ENCODE measurements at regions not wholly inside any gene's neighbourhood (a gene's known extent, or its start where the extent isn't known, plus 50 kb on each side); places are given as distances from the start of the nearest gene placed in this dataset.

DNA sequence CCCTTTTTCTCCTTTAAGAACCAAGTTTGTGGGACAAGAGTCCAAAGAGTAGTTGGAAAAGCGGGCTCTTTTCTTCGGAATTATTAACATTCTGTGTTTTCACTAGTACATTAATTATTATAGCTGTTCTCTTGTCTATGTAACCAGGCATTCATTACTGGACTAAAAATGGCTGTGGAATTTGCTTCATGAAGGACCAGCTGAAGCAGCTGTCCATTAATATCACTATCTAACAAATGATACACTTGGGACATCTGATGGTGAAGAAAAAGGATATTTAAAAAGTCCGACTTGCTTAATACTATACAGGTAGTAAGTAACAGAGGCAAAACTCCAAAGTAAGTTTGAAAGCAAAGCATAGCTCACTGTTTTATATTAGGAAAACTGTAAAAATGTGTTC is 728.9 kb upstream of the DPPA4 start:
- Mint-ChIP-seq H3K9me3 (peaks cover 1% of the 10 kb centered on the region), H3K27me3 (no peaks in the 10 kb centered on the region), H3K4me1 (no peaks in the 10 kb centered on the region), H3K27ac (ENCODE audit: low read depth) (no peak overlapping the region), H3K36me3 (ENCODE audit: insufficient read depth) (no peaks in the 10 kb centered on the region), H3K4me3 (no peak overlapping the region)
- DNase-seq (ENCODE audit: low spot score in 2 of 2) (no peak), ATAC-seq (replicated peaks; ENCODE audit: extremely low read depth, poor library complexity, severe bottlenecking) (no peak)

DNA sequence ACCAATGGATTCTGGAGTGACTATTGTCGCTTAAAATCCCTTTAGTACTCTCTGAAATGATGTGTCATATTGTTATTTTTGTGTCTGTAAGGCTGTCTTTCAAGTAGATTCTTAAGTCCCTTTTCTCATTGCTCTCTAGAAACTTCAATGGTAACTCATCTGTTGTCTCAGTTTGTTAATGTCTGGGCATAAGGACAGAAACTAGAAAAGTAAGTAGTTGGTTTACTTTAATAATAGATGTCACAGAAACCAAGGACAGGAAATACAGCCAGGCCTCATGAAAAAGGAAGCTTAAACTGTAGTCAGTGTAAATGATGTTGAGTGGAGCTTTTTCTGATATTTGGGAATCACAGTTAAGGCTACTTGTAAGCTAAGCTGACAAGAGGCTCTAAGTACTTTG is 730.2 kb upstream of the DPPA4 start:
- ATAC-seq (replicated peaks; ENCODE audit: extremely low read depth, poor library complexity, severe bottlenecking) (no peak), DNase-seq (ENCODE audit: low spot score in 2 of 2) (no peak)
- H3K27ac Mint-ChIP-seq (ENCODE audit: low read depth), result no peak overlapping the region
- no peaks in the 10 kb centered on the region for H3K36me3 Mint-ChIP-seq (ENCODE audit: insufficient read depth)
- H3K9me3 Mint-ChIP-seq, result peaks cover 7% of the 10 kb centered on the region
- no peaks in the 10 kb centered on the region for H3K4me1 Mint-ChIP-seq
- H3K27me3 Mint-ChIP-seq, result no peaks in the 10 kb centered on the region
- H3K4me3 Mint-ChIP-seq, result no peak overlapping the region

DNA sequence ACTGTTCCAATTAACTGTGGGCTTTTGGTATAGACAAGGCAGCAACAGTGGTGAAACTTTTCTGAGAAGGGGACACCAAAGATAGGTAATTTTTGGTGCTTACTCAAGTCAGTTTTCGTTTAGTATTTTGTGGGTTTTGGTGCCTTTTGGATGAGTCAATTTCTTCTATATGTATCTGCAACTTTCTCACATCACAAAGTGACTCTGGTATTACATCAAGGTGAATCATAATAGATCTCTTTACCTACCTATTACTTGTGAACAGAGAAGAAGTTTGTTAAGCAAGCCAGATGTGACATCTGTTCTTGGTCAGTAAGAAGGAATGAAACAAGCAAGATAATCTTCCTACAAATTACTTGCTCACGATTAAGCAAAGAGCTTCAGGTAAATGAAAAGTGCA is 732.4 kb upstream of the DPPA4 start:
- Mint-ChIP-seq H3K27me3 (no peaks in the 10 kb centered on the region), H3K27ac (ENCODE audit: low read depth) (no peak overlapping the region), H3K4me3 (no peak overlapping the region), H3K9me3 (peaks cover 7% of the 10 kb centered on the region), H3K36me3 (ENCODE audit: insufficient read depth) (no peaks in the 10 kb centered on the region), H3K4me1 (no peaks in the 10 kb centered on the region)
- DNase-seq (ENCODE audit: low spot score in 2 of 2), result no peak
- ATAC-seq (replicated peaks; ENCODE audit: extremely low read depth, poor library complexity, severe bottlenecking), result no peak

DNA sequence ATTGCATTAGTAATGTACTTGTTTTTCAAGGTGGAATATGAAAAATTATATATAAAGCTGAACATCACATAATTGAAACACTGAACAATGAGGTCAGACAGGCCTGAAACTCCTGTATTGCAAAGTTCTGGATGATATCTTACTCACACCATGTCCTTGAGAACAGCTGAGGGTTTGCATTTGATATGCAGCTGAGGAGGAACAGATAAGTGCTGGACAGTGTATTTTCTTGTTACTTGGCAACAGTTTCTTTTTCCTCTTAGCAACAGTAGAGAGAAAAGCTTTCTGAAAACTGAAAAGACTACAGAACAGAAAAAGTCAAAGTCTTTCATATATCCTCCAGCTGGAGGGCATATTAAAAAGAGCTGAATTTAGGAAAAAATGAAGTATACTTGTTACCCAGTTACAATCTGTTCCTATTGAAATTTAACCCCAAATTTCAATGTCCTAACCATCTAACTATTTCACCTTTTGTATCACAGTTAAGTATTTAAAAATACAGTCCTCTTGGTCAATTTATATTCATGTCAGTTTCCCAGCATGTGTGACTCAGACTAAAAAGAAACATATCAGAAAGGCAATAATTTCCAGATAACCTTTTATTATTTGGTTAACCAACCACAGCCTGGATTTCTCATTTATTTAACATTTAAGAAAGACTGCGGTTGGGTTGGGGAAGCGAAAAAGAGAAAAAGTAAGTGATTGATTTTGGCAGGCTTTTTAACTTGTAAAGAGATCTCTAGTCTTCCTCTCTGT is 733.0 kb upstream of the DPPA4 start:
- Mint-ChIP-seq H3K9me3 (peaks cover 7% of the 10 kb centered on the region), H3K4me3 (no peak overlapping the region), H3K27me3 (no peaks in the 10 kb centered on the region), H3K27ac (ENCODE audit: low read depth) (no peak overlapping the region), H3K4me1 (no peaks in the 10 kb centered on the region), H3K36me3 (ENCODE audit: insufficient read depth) (no peaks in the 10 kb centered on the region)
- ATAC-seq (replicated peaks; ENCODE audit: extremely low read depth, poor library complexity, severe bottlenecking) (no peak), DNase-seq (ENCODE audit: low spot score in 2 of 2) (no peak)

DNA sequence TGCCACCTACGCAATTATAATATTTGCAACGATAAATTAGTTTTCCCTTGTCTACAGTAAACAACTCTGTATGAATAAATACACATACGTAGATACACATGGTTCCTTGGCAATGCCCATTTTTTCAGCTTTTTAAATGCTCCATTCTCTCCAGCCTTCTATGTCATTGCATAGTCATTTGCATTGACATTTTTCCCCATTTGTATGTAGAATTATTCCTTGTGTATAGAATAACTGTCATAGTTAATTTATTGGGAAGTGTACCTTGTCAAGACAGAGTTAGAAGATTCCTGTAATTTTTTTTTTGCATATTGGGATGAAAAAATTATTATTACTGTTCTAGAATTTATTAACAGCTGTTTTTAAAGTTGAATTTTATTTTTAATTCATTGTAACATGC is 736.7 kb upstream of the DPPA4 start:
- peaks cover 7% of the 10 kb centered on the region for H3K9me3 Mint-ChIP-seq
- no peak overlapping the region for H3K4me3 Mint-ChIP-seq
- H3K36me3 Mint-ChIP-seq (ENCODE audit: insufficient read depth), result no peaks in the 10 kb centered on the region
- ATAC-seq (replicated peaks; ENCODE audit: extremely low read depth, poor library complexity, severe bottlenecking) (no peak), DNase-seq (ENCODE audit: low spot score in 2 of 2) (no peak)
- no peaks in the 10 kb centered on the region for H3K27me3 Mint-ChIP-seq
- no peaks in the 10 kb centered on the region for H3K4me1 Mint-ChIP-seq
- H3K27ac Mint-ChIP-seq (ENCODE audit: low read depth), result no peak overlapping the region

DNA sequence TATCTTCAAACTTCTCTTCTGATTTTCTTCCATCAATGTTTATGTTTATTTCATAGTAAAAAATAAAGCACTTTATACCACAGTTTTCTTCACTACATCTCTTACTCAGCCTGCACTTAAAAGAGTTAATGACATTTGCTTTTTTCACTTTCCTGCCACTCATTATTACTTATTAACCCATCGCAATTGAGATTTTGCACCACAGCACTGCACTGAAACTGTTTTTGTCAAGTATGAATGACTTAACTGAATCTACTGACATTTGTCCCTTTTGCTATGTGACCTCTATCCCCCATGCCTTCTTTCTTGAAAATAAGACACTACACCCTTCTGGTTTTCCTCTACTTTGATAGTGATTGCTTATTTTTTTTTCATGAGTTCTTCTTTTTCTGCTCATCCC is 739.7 kb upstream of the DPPA4 start:
- DNase-seq (ENCODE audit: low spot score in 2 of 2), result no peak
- Mint-ChIP-seq H3K27ac (ENCODE audit: low read depth) (no peak overlapping the region), H3K36me3 (ENCODE audit: insufficient read depth) (no peaks in the 10 kb centered on the region), H3K27me3 (peaks cover 12% of the 10 kb centered on the region), H3K4me1 (no peaks in the 10 kb centered on the region), H3K9me3 (no peaks in the 10 kb centered on the region), H3K4me3 (no peak overlapping the region)
- ATAC-seq (replicated peaks; ENCODE audit: extremely low read depth, poor library complexity, severe bottlenecking), result no peak

DNA sequence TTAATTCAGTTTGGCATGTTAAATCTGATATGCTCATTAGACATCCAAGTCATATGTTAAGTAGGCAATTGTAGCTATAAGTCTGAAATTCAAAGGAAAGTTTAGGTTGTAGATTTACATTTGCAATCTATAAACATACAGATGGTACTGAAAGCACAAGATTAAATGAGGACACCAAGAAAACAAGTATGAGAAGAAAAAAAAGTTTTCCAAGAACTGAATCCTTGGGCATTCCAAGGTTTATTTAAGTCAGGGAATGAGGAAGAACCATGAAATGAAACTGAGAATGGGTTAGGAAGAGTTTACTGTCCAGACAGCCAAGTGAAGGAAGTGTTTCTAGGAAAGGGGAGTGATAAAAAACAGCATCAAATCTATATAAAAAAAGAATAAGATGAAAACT is 756.1 kb upstream of the DPPA4 start:
- Mint-ChIP-seq H3K36me3 (ENCODE audit: insufficient read depth) (no peaks in the 10 kb centered on the region), H3K9me3 (peaks cover 5% of the 10 kb centered on the region), H3K4me3 (no peak overlapping the region), H3K27me3 (no peaks in the 10 kb centered on the region), H3K4me1 (no peaks in the 10 kb centered on the region), H3K27ac (ENCODE audit: low read depth) (no peak overlapping the region)
- ATAC-seq (replicated peaks; ENCODE audit: extremely low read depth, poor library complexity, severe bottlenecking) (no peak), DNase-seq (ENCODE audit: low spot score in 2 of 2) (no peak)

DNA sequence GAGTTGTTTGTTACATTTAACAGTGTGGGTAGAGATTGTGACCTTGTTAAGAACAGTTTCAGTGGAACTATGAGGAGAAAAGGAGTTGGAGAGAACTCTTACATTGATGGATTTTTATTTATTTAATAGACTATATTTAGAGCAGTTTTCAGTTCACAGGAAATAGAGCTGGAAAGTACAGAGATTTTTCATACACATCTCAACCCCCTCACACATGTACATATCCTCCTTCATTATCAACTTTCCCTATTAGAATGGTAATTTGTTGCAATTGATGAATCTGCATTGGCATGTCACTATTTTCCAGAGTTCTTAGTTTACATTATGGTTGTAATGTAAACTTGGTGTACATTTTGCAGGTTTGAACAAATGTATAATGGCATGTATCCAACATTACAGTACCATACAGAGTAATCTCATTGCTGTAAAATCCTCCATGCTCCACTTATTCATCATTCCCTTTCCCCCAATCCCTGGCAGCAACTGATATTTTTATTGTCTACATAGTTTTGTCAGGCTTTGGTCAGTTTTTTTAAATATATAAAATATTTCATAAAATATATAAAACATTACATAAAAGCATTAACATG is 756.6 kb upstream of the DPPA4 start:
- Mint-ChIP-seq H3K4me1 (no peaks in the 10 kb centered on the region), H3K9me3 (peaks cover 5% of the 10 kb centered on the region), H3K36me3 (ENCODE audit: insufficient read depth) (no peaks in the 10 kb centered on the region), H3K4me3 (no peak overlapping the region), H3K27me3 (no peaks in the 10 kb centered on the region), H3K27ac (ENCODE audit: low read depth) (no peak overlapping the region)
- DNase-seq (ENCODE audit: low spot score in 2 of 2), result no peak
- ATAC-seq (replicated peaks; ENCODE audit: extremely low read depth, poor library complexity, severe bottlenecking), result no peak

DNA sequence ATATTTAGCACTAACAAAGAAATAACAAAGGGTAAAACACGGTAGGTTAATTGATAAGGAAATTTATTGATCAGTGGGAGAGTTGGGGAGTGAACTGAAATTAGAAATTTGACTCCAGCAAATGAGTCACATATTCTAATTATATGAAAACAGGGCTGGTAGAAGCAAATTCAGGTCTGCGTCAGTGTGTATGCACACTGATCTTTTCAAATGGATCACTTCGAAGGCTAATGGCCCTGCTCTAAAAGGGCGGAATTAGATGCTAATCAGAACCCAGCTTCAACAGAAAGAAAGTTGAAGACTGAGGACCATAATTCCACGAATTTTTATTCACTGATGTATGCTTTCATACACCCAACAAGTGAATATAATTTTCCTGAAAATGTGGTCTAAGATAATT is 762.4 kb upstream of the DPPA4 start:
- Mint-ChIP-seq H3K36me3 (ENCODE audit: insufficient read depth) (no peaks in the 10 kb centered on the region), H3K4me3 (no peak overlapping the region), H3K27me3 (no peaks in the 10 kb centered on the region), H3K4me1 (no peaks in the 10 kb centered on the region), H3K9me3 (peaks cover 5% of the 10 kb centered on the region), H3K27ac (ENCODE audit: low read depth) (no peak overlapping the region)
- DNase-seq (ENCODE audit: low spot score in 2 of 2) (no peak), ATAC-seq (replicated peaks; ENCODE audit: extremely low read depth, poor library complexity, severe bottlenecking) (no peak)

DNA sequence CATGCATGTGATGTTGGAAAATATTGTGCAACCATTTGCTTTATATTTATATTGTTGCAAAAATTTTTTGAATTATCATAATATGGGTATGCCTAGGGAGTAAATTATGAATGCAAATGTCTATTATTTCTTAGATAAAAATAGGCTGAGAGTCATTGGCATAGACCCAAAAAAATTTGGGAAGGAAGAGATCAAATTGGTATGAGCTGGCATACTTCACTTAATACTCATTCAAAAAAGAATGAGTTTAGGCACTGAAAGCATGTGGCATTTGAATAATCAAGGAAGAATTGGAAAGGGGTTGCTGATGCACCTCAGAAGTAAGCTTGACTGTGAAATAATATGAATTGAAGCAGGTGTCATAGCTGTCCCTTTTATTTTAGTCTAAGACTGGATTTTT is 764.0 kb upstream of the DPPA4 start:
- DNase-seq (ENCODE audit: low spot score in 2 of 2) (no peak), ATAC-seq (replicated peaks; ENCODE audit: extremely low read depth, poor library complexity, severe bottlenecking) (no peak)
- peaks cover 5% of the 10 kb centered on the region for H3K9me3 Mint-ChIP-seq
- H3K4me3 Mint-ChIP-seq, result no peak overlapping the region
- H3K4me1 Mint-ChIP-seq, result no peaks in the 10 kb centered on the region
- no peaks in the 10 kb centered on the region for H3K36me3 Mint-ChIP-seq (ENCODE audit: insufficient read depth)
- no peak overlapping the region for H3K27ac Mint-ChIP-seq (ENCODE audit: low read depth)
- no peaks in the 10 kb centered on the region for H3K27me3 Mint-ChIP-seq

DNA sequence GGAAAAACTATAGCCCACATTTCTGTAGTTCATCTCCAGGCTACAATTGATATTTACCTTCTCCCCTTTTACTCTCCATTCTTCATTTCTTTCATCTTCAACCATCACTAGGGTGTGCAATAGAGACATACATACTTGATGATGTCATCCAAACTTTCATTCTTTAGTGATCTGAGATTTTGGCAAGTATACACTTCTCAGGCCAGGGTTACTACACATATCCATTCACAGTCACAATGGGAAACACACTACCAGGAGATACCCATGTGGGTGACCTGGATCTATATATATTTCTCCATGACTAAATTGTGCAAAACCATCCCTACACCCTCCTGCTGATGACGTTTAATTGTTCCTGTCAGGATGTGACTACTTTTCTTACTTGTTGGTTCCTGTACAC is 769.5 kb upstream of the DPPA4 start:
- ATAC-seq (replicated peaks; ENCODE audit: extremely low read depth, poor library complexity, severe bottlenecking), result no peak
- Mint-ChIP-seq H3K36me3 (ENCODE audit: insufficient read depth) (no peaks in the 10 kb centered on the region), H3K27ac (ENCODE audit: low read depth) (no peak overlapping the region), H3K9me3 (no peaks in the 10 kb centered on the region), H3K4me1 (no peaks in the 10 kb centered on the region), H3K4me3 (no peak overlapping the region), H3K27me3 (no peaks in the 10 kb centered on the region)
- DNase-seq (ENCODE audit: low spot score in 2 of 2), result no peak

DNA sequence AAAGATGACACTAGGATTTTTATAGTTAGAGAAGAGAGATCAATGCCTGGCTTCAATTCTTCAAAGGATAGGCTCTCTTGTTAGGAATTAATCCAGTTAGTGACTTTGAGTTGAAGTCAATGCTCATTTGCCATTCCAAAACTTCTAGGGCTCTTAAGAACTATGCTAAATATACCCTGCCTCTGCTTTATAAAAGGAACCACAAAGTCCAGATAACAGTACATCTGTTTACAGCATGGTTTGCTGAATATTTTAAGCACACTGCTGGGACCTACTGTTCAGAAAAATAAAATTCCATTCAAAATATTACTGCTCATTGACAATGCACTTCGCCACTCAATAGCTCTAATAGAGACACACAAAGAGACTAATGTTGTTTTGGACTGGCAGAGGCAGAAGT is 786.6 kb upstream of the DPPA4 start:
- no peak for DNase-seq (ENCODE audit: low spot score in 2 of 2)
- Mint-ChIP-seq H3K27ac (ENCODE audit: low read depth) (no peak overlapping the region), H3K4me3 (no peak overlapping the region), H3K9me3 (no peaks in the 10 kb centered on the region), H3K36me3 (ENCODE audit: insufficient read depth) (no peaks in the 10 kb centered on the region), H3K4me1 (no peaks in the 10 kb centered on the region), H3K27me3 (no peaks in the 10 kb centered on the region)
- ATAC-seq (replicated peaks; ENCODE audit: extremely low read depth, poor library complexity, severe bottlenecking), result no peak

DNA sequence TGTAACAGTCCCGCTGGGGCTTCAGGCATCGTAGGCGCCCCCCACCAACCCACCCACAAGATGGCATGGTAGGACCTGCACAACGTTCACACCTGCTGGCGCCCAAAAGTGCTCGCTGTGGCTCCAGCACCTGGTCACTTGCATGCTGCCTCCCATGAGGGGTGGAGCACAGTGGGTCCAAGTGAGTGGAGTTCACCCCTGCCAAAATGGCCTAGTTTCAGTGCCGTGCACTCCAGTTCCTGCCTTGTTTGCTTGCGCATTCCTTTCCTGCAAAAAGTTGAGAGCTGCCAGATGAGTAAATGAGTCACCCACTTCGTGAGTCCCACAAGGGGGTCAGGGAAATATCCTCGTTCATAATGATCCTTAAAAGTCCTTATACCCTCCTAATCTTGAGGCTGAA is 788.7 kb upstream of the DPPA4 start:
- H3K9me3 Mint-ChIP-seq, result no peaks in the 10 kb centered on the region
- no peak overlapping the region for H3K4me3 Mint-ChIP-seq
- no peak for DNase-seq (ENCODE audit: low spot score in 2 of 2)
- H3K27ac Mint-ChIP-seq (ENCODE audit: low read depth), result no peak overlapping the region
- ATAC-seq (replicated peaks; ENCODE audit: extremely low read depth, poor library complexity, severe bottlenecking), result no peak
- no peaks in the 10 kb centered on the region for H3K4me1 Mint-ChIP-seq
- H3K27me3 Mint-ChIP-seq, result no peaks in the 10 kb centered on the region
- no peaks in the 10 kb centered on the region for H3K36me3 Mint-ChIP-seq (ENCODE audit: insufficient read depth)

Data from central memory CD8-positive, alpha-beta T cell (primary cell).